ENCODE measurements at regions not wholly inside any gene's neighbourhood (a gene's known extent, or its start where the extent isn't known, plus 50 kb on each side); places are given as distances from the start of the nearest gene placed in this dataset.

DNA sequence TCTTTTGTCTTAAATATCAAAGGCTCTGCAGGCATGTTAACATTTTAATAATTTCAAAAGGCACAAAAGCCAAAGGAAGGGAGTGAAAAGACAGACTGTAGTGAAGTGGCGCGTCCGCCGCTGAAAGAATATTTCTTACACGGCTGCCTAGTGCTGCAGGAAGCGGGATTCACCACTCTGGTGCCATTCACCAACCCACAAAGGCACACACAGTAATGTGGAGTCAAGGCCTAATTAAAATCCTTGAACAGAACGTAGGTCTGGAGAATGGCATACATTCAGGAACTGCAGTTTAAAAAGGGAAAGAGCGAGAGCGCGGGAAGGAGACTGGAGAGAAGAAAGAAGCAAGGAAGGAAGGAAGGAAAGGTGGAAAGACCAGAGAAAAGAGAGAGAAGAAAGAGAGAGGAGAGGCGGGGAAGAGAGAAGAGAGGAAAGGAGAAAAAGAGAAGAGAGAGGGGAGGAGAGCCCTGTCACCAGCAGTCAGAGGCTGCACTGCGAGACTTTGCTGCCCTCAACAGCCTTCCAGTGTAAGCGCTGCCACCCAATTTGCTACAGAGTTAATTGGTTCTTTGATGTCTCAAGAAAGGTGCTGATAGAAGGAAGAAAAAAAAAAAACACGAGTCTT lies 554.0 kb downstream of the MDFIC start:
- intact Hi-C loops (cut with DNase I): no loop called here
- no peak for TF ChIP-seq EP300 (IDR thresholded peaks at IDR 0.05)
- no peak for TF ChIP-seq POLR2A (IDR thresholded peaks at IDR 0.05; ENCODE audit: low read depth)
- TF ChIP-seq, protein P1, sequence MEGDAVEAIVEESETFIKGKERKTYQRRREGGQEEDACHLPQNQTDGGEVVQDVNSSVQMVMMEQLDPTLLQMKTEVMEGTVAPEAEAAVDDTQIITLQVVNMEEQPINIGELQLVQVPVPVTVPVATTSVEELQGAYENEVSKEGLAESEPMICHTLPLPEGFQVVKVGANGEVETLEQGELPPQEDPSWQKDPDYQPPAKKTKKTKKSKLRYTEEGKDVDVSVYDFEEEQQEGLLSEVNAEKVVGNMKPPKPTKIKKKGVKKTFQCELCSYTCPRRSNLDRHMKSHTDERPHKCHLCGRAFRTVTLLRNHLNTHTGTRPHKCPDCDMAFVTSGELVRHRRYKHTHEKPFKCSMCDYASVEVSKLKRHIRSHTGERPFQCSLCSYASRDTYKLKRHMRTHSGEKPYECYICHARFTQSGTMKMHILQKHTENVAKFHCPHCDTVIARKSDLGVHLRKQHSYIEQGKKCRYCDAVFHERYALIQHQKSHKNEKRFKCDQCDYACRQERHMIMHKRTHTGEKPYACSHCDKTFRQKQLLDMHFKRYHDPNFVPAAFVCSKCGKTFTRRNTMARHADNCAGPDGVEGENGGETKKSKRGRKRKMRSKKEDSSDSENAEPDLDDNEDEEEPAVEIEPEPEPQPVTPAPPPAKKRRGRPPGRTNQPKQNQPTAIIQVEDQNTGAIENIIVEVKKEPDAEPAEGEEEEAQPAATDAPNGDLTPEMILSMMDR (IDR thresholded peaks at IDR 0.05): no peak
- Histone ChIP-seq H3K4me1 (peaks cover 6 to 13% (median 11%) of the 10 kb centered on the region in 4 donors), H3K4me3 (no peak overlapping the region), H3K27me3 (peaks cover 0 to 9% (median 0%) of the 10 kb centered on the region in 4 donors), H3K27ac (replicated peaks in 1 of 4) (no peak overlapping the region), H3K9me3 (no peaks in the 10 kb centered on the region), H3K36me3 (no peaks in the 10 kb centered on the region)
- DNase-seq (ENCODE audit: extremely low spot score): no peak
- WGBS: 81% methylated on average over 14 of the region's 14 CpGs

DNA sequence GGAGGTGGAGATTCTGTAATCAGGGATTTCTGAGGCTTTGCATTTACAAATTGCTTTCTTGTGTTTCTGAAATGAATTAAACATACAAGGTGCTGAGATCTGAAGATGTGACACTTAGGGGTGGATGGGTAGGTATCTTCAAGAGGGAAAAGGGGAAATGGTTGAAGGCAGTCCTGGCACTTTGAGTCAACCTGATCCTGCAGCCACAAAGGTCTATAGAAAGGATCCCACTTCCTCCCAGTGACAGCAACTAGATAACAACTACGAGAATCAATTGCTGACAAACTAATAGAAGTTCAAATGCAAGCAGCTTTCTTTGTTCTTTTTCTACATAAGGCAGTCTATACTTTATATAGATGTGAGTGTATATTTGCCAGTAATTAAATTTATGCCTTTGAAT lies 553.3 kb downstream of the MDFIC start:
- Histone ChIP-seq H3K36me3 (no peaks in the 10 kb centered on the region), H3K4me3 (no peak overlapping the region), H3K4me1 (peaks cover 6 to 13% (median 11%) of the 10 kb centered on the region in 4 donors), H3K27me3 (peaks cover 0 to 9% (median 0%) of the 10 kb centered on the region in 4 donors), H3K27ac (replicated peaks in 1 of 4) (no peak overlapping the region), H3K9me3 (no peaks in the 10 kb centered on the region)
- WGBS: 72% methylated on average over 1 of the region's 1 CpG
- no peak for DNase-seq (ENCODE audit: extremely low spot score)
- intact Hi-C loops (cut with DNase I): no loop called here
- TF ChIP-seq, protein P1 (IDR thresholded peaks at IDR 0.05): no peak
- TF ChIP-seq POLR2AphosphoS5 (IDR thresholded peaks at IDR 0.05): no peak

DNA sequence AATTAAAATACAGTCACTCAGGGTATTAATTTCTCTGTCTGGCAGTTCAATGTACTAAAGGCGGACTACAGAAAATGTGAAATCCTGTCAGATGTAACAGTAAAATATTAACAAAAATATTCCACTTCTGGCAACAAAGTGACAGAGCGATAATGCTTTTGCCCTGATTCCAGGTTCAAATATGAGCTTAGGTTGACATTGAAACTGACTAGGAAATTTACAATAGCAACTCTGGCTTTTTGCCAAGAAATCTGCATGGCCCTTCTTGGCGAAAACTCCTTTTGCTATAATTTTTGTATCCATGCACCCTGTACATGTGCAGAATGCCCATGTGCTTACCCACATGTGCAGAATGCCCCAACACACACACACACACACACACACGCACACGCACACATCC lies 552.2 kb downstream of the MDFIC start:
- 86% methylated on average over 5 of the region's 5 CpGs for WGBS
- H3K27me3 ChIP-seq: peaks cover 0 to 9% (median 0%) of the 10 kb centered on the region in 4 donors
- DNase-seq (ENCODE audit: extremely low spot score): no peak

DNA sequence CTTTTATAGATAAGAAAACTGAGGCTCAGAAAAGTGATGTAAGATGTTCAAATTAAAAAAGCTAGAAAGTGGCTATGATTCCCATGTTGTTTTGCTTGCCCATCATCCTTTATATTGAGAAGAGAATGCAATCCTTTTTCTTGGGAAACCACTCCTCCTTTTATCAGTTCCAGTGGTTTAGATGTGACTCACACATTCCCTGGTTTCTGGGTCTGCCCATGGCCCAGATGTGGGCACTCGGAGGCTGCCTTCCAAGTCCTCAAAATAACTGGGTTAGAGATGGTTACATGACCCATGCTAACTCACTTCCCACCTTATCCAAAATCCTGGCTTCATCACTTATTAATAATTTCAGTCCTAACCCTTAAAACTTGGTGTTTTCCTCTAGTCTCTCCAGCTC lies 550.0 kb downstream of the MDFIC start:
- 55% methylated on average over 1 of the region's 1 CpG for WGBS
- no peaks in the 10 kb centered on the region for H3K27me3 ChIP-seq
- no peaks in the 10 kb centered on the region for H3K36me3 ChIP-seq
- peaks cover 2 to 4% (median 3%) of the 10 kb centered on the region in 4 donors for H3K4me1 ChIP-seq
- no peak for TF ChIP-seq EP300 (IDR thresholded peaks at IDR 0.05)
- no peak for TF ChIP-seq POLR2AphosphoS5 (IDR thresholded peaks at IDR 0.05)
- TF ChIP-seq, protein P1 (IDR thresholded peaks at IDR 0.05): no peak
- DNase-seq (ENCODE audit: extremely low spot score): no peak
- intact Hi-C loops (cut with DNase I): no loop called here
- H3K4me3 ChIP-seq: no peak overlapping the region
- H3K27ac ChIP-seq (replicated peaks in 1 of 4): no peak overlapping the region
- no peaks in the 10 kb centered on the region for H3K9me3 ChIP-seq

More for the DNA sequence above, 552.2 kb downstream of the MDFIC start:
- H3K9me3 ChIP-seq: no peaks in the 10 kb centered on the region
- no peaks in the 10 kb centered on the region for H3K36me3 ChIP-seq
- intact Hi-C loops (cut with DNase I): no loop called here
- H3K27ac ChIP-seq (replicated peaks in 1 of 4): no peak overlapping the region
- H3K4me3 ChIP-seq: no peak overlapping the region
- peaks cover 6 to 13% (median 11%) of the 10 kb centered on the region in 4 donors for H3K4me1 ChIP-seq
- TF ChIP-seq POLR2A (IDR thresholded peaks at IDR 0.05; ENCODE audit: low read depth) (no peak), POLR2AphosphoS5 (IDR thresholded peaks at IDR 0.05) (no peak), EP300 (IDR thresholded peaks at IDR 0.05) (no peak)
- TF ChIP-seq, protein P1 (IDR thresholded peaks at IDR 0.05): no peak
